ENCODE measurements at regions not wholly inside any gene's neighbourhood (a gene's known extent, or its start where the extent isn't known, plus 50 kb on each side); places are given as distances from the start of the nearest gene placed in this dataset.

DNA sequence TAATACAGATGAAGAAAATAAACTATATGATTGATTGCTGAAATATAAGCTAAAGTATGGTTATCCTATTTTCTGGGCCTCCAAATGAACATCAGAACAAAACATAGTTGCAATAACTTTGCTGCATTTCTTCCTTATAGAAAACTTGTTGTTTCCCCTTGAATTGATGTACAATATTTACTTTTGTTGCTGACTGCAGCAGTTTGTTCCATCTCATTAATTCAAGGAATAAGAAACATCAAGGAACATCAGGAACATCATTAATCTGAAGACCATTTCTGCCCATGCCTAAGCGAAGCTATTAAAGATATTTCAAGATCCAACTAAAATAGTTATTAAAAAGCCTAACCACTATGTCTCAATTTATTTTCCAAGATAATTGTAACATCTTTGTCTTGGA is 363.6 kb upstream of the EDIL3 start:
- TF ChIP-seq ZNF274 (IDR thresholded peaks at IDR 0.05; ENCODE audit: low read depth, low read length), result no peak
- no peak for TF ChIP-seq YY1 (IDR thresholded peaks at IDR 0.05; ENCODE audit: insufficient read depth, insufficient read length)
- TF ChIP-seq SUZ12 (IDR thresholded peaks at IDR 0.05; ENCODE audit: extremely low read depth, insufficient read depth, insufficient read length), result no peak
